ENCODE measurements at regions not wholly inside any gene's neighbourhood (a gene's known extent, or its start where the extent isn't known, plus 50 kb on each side); places are given as distances from the start of the nearest gene placed in this dataset.

DNA sequence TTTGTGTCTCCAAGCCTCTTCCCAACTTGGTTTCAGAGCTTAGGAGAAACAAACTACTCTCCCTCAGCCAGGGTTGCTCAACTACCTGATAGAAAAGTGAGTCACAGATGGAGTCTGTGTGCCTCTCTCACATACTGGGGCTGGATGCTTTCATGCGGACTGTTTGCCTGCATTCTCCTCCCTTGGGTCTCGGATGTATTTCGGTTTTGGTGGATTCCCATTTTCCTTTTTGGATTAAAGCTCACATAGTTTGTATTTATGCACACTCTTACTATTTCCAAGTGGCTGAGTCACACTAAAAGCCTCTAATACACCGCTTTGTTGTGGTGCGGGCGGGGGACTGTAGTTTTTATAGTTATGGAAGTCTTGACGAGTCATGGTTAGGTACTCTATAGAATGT lies 505.4 kb downstream of the LRFN5 start:
- TF ChIP-seq, protein P1, sequence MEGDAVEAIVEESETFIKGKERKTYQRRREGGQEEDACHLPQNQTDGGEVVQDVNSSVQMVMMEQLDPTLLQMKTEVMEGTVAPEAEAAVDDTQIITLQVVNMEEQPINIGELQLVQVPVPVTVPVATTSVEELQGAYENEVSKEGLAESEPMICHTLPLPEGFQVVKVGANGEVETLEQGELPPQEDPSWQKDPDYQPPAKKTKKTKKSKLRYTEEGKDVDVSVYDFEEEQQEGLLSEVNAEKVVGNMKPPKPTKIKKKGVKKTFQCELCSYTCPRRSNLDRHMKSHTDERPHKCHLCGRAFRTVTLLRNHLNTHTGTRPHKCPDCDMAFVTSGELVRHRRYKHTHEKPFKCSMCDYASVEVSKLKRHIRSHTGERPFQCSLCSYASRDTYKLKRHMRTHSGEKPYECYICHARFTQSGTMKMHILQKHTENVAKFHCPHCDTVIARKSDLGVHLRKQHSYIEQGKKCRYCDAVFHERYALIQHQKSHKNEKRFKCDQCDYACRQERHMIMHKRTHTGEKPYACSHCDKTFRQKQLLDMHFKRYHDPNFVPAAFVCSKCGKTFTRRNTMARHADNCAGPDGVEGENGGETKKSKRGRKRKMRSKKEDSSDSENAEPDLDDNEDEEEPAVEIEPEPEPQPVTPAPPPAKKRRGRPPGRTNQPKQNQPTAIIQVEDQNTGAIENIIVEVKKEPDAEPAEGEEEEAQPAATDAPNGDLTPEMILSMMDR (IDR thresholded peaks at IDR 0.05): no peak
- TF ChIP-seq POLR2AphosphoS5 (IDR thresholded peaks at IDR 0.05; ENCODE audit: insufficient read depth in 1 of 2, low read depth in 1 of 2): no peak
